Thyroid gland (tissue), 4 donors: ENCODE measurements at regions not wholly inside any gene's neighbourhood (a gene's known extent, or its start where the extent isn't known, plus 50 kb on each side); places are given as distances from the start of the nearest gene placed in this dataset.

ENCODE experiments used
- CTCF ChIP-seq, 6 experiments: fragments of 200-600 bp in 3 of 6; fragments of 450-650 bp in 3 of 6; sonication (generic) in 3 of 6; IDR thresholded peaks; one replicate each; pipeline ENCODE4 v1.5.1; 2016 to 2019; ENCODE audit warnings: antibody characterized with exemption in 6 of 6, mild to moderate bottlenecking in 2 of 6, inconsistent platforms in 1 of 6, moderate library complexity in 1 of 6
- POLR2A ChIP-seq, 2 donors: fragments of 450-650 bp; IDR thresholded peaks; one replicate each; pipeline ENCODE4 v1.6.1; 2017; ENCODE audit warnings: antibody characterized with exemption in 2 of 2, mild to moderate bottlenecking in 2 of 2, moderate library complexity in 1 of 2

GRCh38 chr18:54444319-54444914, 86.7 kb downstream of the C18orf54 start:
- TF ChIP-seq POLR2A (IDR thresholded peaks at IDR 0.05): no peak
- TF ChIP-seq CTCF (IDR thresholded peaks at IDR 0.05): peak in 5 of 6 experiments; percentile 19 to 65 (median 51)
